Left lung (tissue), 4 donors: ENCODE measurements at regions not wholly inside any gene's neighbourhood (a gene's known extent, or its start where the extent isn't known, plus 50 kb on each side); places are given as distances from the start of the nearest gene placed in this dataset.
"Not testable (repeated sequence)": the region's sequence is repeated elsewhere in the genome, so short reads cannot be mapped to it uniquely, and the experiment has no call there.

Experiments used
- ATAC-seq: fragments of 200-7000 bp; cut with Tn5 transposase; one replicate; pipeline ENCODE4 v1.9.1; 2020; ENCODE audit warnings: moderate library complexity
- DNase-seq, 4 donors: peaks; one replicate each; pipeline ENCODE4 v3.0.0-alpha.2; 2013 to 2020
- H3K27ac ChIP-seq, 2 donors: fragments of 200-600 bp; sonication (generic) in 1 of 2; one replicate each; pipeline versions ENCODE4 v1.5.0 to v1.8.0; 2020 to 2021
- H3K27me3 ChIP-seq, 2 donors: fragments of 200-600 bp; sonication (generic) in 1 of 2; one replicate each; pipeline versions ENCODE4 v1.5.0 to v1.8.0; 2020 to 2021
- H3K36me3 ChIP-seq, 2 donors: fragments of 200-600 bp; sonication (generic) in 1 of 2; one replicate each; pipeline versions ENCODE4 v1.5.0 to v1.8.0; 2020 to 2021
- H3K4me1 ChIP-seq, 2 donors: fragments of 200-600 bp; one replicate each; pipeline ENCODE4 v1.8.0; 2021
- H3K4me3 ChIP-seq, 2 donors: fragments of 200-600 bp; sonication (generic) in 1 of 2; one replicate each; pipeline versions ENCODE4 v1.5.0 to v1.8.0; 2020 to 2021; ENCODE audit warnings: mild to moderate bottlenecking in 1 of 2
- H3K9me3 ChIP-seq, 2 donors: fragments of 200-600 bp; sonication (generic) in 1 of 2; one replicate each; pipeline versions ENCODE4 v1.5.0 to v1.8.0; 2020 to 2021
- CTCF ChIP-seq, 2 donors: fragments of 200-600 bp; sonication (generic) in 1 of 2; IDR thresholded peaks; one replicate each; pipeline versions ENCODE4 v1.5.0 to v1.8.0; 2021; ENCODE audit warnings: antibody characterized with exemption in 2 of 2
- intact Hi-C, 2 donors: fragments of 100-400 bp; cut with DNase I; formaldehyde crosslinking; loops; one replicate each; pipeline versions ENCODE4 v1.11.2 to v1.14.2; 2022
- donor health status: DM: no; HTN: yes; CAD: no.
- donor health status: DM: no; HTN: no; CAD: no.

DNA sequence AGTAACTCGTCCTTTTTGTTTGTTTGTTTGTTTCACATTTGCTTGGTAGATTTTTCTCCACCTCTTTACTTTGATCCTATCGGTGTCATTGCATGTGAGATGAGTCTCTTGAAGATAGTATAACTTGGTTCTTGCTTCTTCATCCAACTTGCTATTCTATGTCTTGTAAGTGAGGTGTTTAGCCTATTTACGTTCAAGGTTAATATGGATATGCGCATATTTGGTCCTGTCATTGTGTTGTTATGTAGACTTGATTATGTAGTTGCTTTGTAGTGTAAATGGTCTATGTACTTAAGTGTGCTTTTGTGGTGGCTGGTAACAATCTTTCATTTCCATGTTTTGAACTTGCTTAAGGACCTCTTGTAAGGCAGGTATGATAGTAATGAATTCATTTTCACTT, 192.8 kb upstream of the MAGI2 start:
- Histone ChIP-seq H3K36me3 (no peaks in the 10 kb centered on the region), H3K4me1 (no peaks in the 10 kb centered on the region), H3K27me3 (no peaks in the 10 kb centered on the region), H3K27ac (no peak overlapping the region), H3K4me3 (no peak overlapping the region), H3K9me3 (peaks cover 0 to 2% of the 10 kb centered on the region in 2 donors)
- DNase-seq: no peak
- ATAC-seq: no peak
- intact Hi-C loops: no loop called here
- TF ChIP-seq CTCF (IDR thresholded peaks at IDR 0.05): no peak

- no peak overlapping the region for H3K4me3 ChIP-seq
- H3K27ac ChIP-seq: no peak overlapping the region
- ATAC-seq (peak; percentile 45), DNase-seq (no peak)
- H3K27me3 ChIP-seq: no peaks in the 10 kb centered on the region
- no peak for TF ChIP-seq CTCF (IDR thresholded peaks at IDR 0.05)
- H3K9me3 ChIP-seq: no peaks in the 10 kb centered on the region
- no peaks in the 10 kb centered on the region for H3K36me3 ChIP-seq
- no peaks in the 10 kb centered on the region for H3K4me1 ChIP-seq
- intact Hi-C loops: no loop called here
Observed at GRCh38 chr7:79636849-79637248, 183.4 kb upstream of the MAGI2 start.

DNA sequence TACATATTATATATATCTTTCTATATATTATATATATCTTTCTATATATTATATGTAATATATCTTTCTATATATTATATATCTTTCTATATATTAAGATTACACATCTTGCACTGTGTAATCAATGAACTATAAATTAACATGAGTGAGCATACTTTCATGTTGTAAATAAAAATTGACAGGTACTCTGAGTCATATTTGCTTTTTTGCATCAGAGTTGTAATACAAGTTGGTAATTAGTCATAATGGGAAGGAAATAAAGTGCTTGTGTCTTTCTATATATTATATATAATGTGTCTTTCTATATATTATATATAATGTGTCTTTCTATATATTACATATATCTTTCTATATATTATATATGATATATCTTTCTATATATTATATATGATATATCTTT, 172.5 kb upstream of the MAGI2 start:
- H3K4me3 ChIP-seq, DNase-seq, H3K36me3 ChIP-seq, H3K27me3 ChIP-seq, H3K27ac ChIP-seq, H3K9me3 ChIP-seq, intact Hi-C loops, H3K4me1 ChIP-seq, ATAC-seq: not testable (repeated sequence)

DNA sequence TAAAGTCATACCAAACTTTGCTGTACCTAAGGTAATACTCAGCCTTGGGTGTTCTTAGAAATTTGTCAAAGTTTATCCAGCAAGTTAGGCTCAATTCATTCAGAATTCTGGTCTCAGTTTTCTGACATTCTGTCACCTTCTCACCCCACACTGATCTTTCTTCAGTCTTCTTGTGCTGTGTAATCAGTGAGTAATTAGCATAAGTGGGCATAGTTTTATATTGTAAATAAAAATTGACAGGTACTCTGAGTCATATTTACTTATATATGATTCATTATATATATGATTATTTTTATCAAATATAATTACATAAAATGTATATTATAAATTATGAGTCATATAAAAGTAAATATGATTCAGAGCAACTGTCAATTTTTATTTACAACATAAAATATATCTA, 170.9 kb upstream of the MAGI2 start:
- no peak for DNase-seq
- Histone ChIP-seq H3K27ac (no peak overlapping the region), H3K27me3 (no peaks in the 10 kb centered on the region), H3K4me1 (no peaks in the 10 kb centered on the region), H3K36me3 (no peaks in the 10 kb centered on the region), H3K4me3 (no peak overlapping the region), H3K9me3 (no peaks in the 10 kb centered on the region)
- intact Hi-C loops: no loop called here
- ATAC-seq: no peak
- TF ChIP-seq CTCF (IDR thresholded peaks at IDR 0.05): no peak

GRCh38 chr7:79622781-79623180, 169.3 kb upstream of the MAGI2 start:
- DNase-seq (no peak), ATAC-seq (no peak)
- Histone ChIP-seq H3K4me1 (no peaks in the 10 kb centered on the region), H3K36me3 (no peaks in the 10 kb centered on the region), H3K27ac (no peak overlapping the region), H3K27me3 (no peaks in the 10 kb centered on the region), H3K4me3 (no peak overlapping the region), H3K9me3 (no peaks in the 10 kb centered on the region)
- intact Hi-C loops: no loop called here
- TF ChIP-seq CTCF (IDR thresholded peaks at IDR 0.05): no peak

DNA sequence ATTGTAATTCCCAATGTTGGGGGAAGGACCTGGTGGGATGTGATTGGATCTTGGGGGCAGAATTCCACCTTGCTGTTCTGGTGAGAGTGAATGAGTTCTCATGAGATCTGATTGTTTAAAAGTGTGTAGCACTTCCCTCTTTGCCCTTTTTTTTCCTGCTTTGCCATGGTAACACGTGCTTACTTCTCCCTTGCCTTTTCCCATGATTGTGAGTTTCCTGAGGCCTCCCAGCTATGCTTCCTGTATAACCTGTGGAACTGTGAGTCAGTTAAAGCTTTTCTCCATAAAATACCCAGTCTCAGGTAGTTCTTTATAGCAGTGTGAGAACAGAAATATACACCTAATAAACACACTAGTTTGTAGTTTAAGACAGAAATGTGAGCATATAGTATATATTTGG, 166.8 kb upstream of the MAGI2 start:
- ATAC-seq (no peak), DNase-seq (no peak)
- intact Hi-C loops: no loop called here
- no peaks in the 10 kb centered on the region for H3K36me3 ChIP-seq
- peaks cover 0 to 14% of the 10 kb centered on the region in 2 donors for H3K9me3 ChIP-seq
- H3K4me1 ChIP-seq: no peaks in the 10 kb centered on the region
- no peak for TF ChIP-seq CTCF (IDR thresholded peaks at IDR 0.05)
- H3K4me3 ChIP-seq: no peak overlapping the region
- no peak overlapping the region for H3K27ac ChIP-seq
- no peaks in the 10 kb centered on the region for H3K27me3 ChIP-seq
